Hepatocyte (in vitro differentiated cells): ENCODE measurements at regions not wholly inside any gene's neighbourhood (a gene's known extent, or its start where the extent isn't known, plus 50 kb on each side); places are given as distances from the start of the nearest gene placed in this dataset.

Experiments used
- CTCF ChIP-seq: fragments of 200-600 bp; sonication (generic); IDR thresholded peaks from 2 replicates; pipeline ENCODE4 v1.5.1; 2016; ENCODE audit warnings: antibody characterized with exemption, mild to moderate bottlenecking; ENCODE audit not compliant: poor library complexity
- EZH2 ChIP-seq: fragments of 200-600 bp; sonication (generic); IDR thresholded peaks from 2 replicates; pipeline ENCODE4 v1.6.1; 2016; ENCODE audit warnings: antibody characterized with exemption, mild to moderate bottlenecking, borderline replicate concordance

GRCh38 chr4:171621646-171622045 is 191.6 kb upstream of the GALNTL6 start:
- TF ChIP-seq CTCF (no peak), EZH2 (no peak)
